Body of pancreas (tissue), 4 donors: ENCODE measurements at regions not wholly inside any gene's neighbourhood (a gene's known extent, or its start where the extent isn't known, plus 50 kb on each side); places are given as distances from the start of the nearest gene placed in this dataset.

ENCODE experiments used
- CTCF ChIP-seq, 7 experiments: fragments of 450-650 bp in 4 of 7; fragments of 200-600 bp in 3 of 7; sonication (generic) in 3 of 7; IDR thresholded peaks; one replicate each; pipeline ENCODE4 v1.5.1; 2016 to 2019; ENCODE audit warnings: antibody characterized with exemption in 7 of 7
- POLR2A ChIP-seq, 3 donors: fragments of 450-650 bp; IDR thresholded peaks; one replicate each; pipeline ENCODE4 v1.6.1; 2016; ENCODE audit warnings: antibody characterized with exemption in 3 of 3, mild to moderate bottlenecking in 2 of 3

GRCh38 chr1:239247285-239247684 lies 139.1 kb upstream of the CHRM3 start:
- TF ChIP-seq CTCF (IDR thresholded peaks at IDR 0.05) (no peak), POLR2A (IDR thresholded peaks at IDR 0.05) (no peak)
